ENCODE measurements at regions not wholly inside any gene's neighbourhood (a gene's known extent, or its start where the extent isn't known, plus 50 kb on each side); places are given as distances from the start of the nearest gene placed in this dataset.

- Histone ChIP-seq H3K36me3 (ENCODE audit: control insufficient read depth in 2 of 2, extremely low read depth in 1 of 2, insufficient read depth in 2 of 2, low read length in 2 of 2) (no peaks in the 10 kb centered on the region), H3K9ac (replicated peaks; ENCODE audit: extremely low read depth, insufficient read depth, low read length) (no peak overlapping the region), H3K4me3 (replicated peaks in 1 of 3; ENCODE audit: insufficient read depth in 1 of 3, low read depth in 1 of 3, low read length in 3 of 3) (no peak overlapping the region), H3K4me2 (ENCODE audit: insufficient read depth, low read length) (peak overlapping the region; percentile 89), H2AFZ (ENCODE audit: low read depth, low read length) (peak overlapping the region; percentile 35), H3K9me1 (replicated peaks; ENCODE audit: control insufficient read depth, extremely low read depth, insufficient read depth, low read length) (no peaks in the 10 kb centered on the region), H3K4me1 (ENCODE audit: control insufficient read depth, extremely low read depth, insufficient read depth, low read length) (peaks cover 30% of the 10 kb centered on the region), H3K27ac (ENCODE audit: insufficient read depth, low read depth, low read length) (peak overlapping the region; percentile 98), H3K27me3 (ENCODE audit: control insufficient read depth in 2 of 2, insufficient read depth in 2 of 2, low read length in 2 of 2) (no peaks in the 10 kb centered on the region), H3K79me2 (ENCODE audit: control insufficient read depth, insufficient read depth, low read length) (no peaks in the 10 kb centered on the region), H3K9me3 (replicated peaks; ENCODE audit: control insufficient read depth, insufficient read depth, low read length) (no peaks in the 10 kb centered on the region), H4K20me1 (replicated peaks; ENCODE audit: control insufficient read depth, extremely low read depth, insufficient read depth, low read length) (no peaks in the 10 kb centered on the region)
- dilution Hi-C loops (cut with MboI; ENCODE audit: extremely low pct_ligation_motif_present, low sequenced_read_pairs), result no loop called here
- CTCF ChIA-PET, result interaction anchor here (0.8 to 2.2 kb wide), 6 partner anchors 9 to 277 kb away, joined by 3 to 16 read pairs (median 4); no protein-coding TSS in a partner anchor
- TF ChIP-seq MYC (IDR thresholded peaks at IDR 0.05; ENCODE audit: low read depth, low read length) (no peak), CTCF (IDR thresholded peaks at IDR 0.05; ENCODE audit: extremely low read depth in 1 of 2, insufficient read depth in 1 of 2, low read depth in 1 of 2, low read length in 2 of 2) (no peak), EZH2 (IDR thresholded peaks at IDR 0.05; ENCODE audit: borderline replicate concordance, low read depth, low read length, severe bottlenecking) (no peak), POLR2A (IDR thresholded peaks at IDR 0.05; ENCODE audit: low read depth, low read length) (no peak), POLR2AphosphoS5 (IDR thresholded peaks at IDR 0.05; ENCODE audit: insufficient read depth, low read depth, low read length) (no peak), GATA2 (IDR thresholded peaks at IDR 0.05; ENCODE audit: insufficient read depth, insufficient read length, low read depth, low read length) (no peak), MAX (IDR thresholded peaks at IDR 0.05; ENCODE audit: insufficient read depth, insufficient read length) (no peak), FOS (IDR thresholded peaks at IDR 0.05; ENCODE audit: borderline replicate concordance, insufficient read depth, low read length) (no peak), JUN (IDR thresholded peaks at IDR 0.05; ENCODE audit: borderline replicate concordance, insufficient read depth, insufficient read length, low read depth) (no peak)
- no peak for DNase-seq (ENCODE audit: low read depth, low spot score)
- FAIRE-seq, result no peak
- POLR2A ChIA-PET, result interaction anchor here (0.7 to 1.4 kb wide), 3 partner anchors 28 to 146 kb away, joined by 3 to 4 read pairs (median 3); partner anchors contain the start of gene RASA1
- intact Hi-C loops (cut with micrococcal nuclease), result loop anchor here (5.0 kb wide), 1 partner anchor 290 kb away; the partner anchor contains the start of gene CCNH
- BruUV-seq (replicated peaks), result no TSS peak
These were observed 145.3 kb upstream of the RASA1 start for GRCh38 chr5:87122151-87122977.
